ENCODE measurements at regions not wholly inside any gene's neighbourhood (a gene's known extent, or its start where the extent isn't known, plus 50 kb on each side); places are given as distances from the start of the nearest gene placed in this dataset.
"Not testable (repeated sequence)": the region's sequence is repeated elsewhere in the genome, so short reads cannot be mapped to it uniquely, and the experiment has no call there.

DNA sequence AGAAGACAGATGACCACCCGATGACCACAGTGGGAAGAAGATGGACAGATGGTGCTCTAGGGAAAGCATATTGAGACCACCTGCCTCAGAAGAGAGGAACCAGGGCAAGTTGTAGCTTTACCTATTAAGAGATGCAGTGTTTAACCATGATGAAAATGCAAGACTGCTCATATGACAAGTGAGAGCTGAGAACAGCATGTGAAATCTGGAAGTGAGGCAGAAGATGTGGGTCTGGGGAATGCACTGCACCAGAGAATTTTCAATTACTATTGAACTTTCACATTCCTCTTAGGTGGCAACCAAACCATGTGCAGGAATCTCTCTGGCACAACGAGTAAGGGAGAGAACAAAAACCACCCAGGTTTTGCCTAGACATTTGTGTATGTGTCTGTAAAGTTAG, 184.8 kb upstream of the CRIM1 start:
- no peaks in the 10 kb centered on the region for H3K9me3 ChIP-seq (ENCODE audit: control insufficient read depth, low read length)
- H3K27ac ChIP-seq (ENCODE audit: insufficient read depth, low read depth, low read length, poor library complexity, severe bottlenecking) = no peak overlapping the region
- 47 to 48% methylated on average over 2 of the region's 2 CpGs for WGBS, 2 experiments
- H3K36me3 ChIP-seq (ENCODE audit: control insufficient read depth, insufficient read depth, low read length) = no peaks in the 10 kb centered on the region
- H3K27me3 ChIP-seq (ENCODE audit: control insufficient read depth, insufficient read depth, low read length, poor library complexity, severe bottlenecking) = no peaks in the 10 kb centered on the region
- no peaks in the 10 kb centered on the region for H3K4me1 ChIP-seq (ENCODE audit: control insufficient read depth, insufficient read depth, low read length)
- H3K4me3 ChIP-seq (ENCODE audit: insufficient read depth, low read depth, low read length) = no peak overlapping the region

DNA sequence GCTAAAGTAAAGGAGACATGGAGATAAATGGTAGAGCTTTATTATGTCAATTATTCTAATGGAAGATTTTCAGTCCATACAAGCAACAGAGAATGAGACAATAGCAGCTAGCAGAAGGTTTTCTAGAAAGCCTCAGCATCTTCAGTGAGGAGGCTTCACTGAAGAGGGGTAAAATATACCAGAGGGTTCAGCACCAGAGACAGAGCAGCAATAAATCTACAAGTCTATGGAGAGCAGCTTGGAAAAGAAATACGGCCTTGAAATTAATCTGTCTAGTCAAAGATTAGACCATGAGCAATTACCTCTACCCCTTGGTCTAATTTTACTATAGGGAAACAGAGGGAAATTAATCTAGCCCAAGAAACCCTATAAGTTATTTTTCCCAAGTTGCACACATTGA, 185.7 kb upstream of the CRIM1 start:
- Histone ChIP-seq H3K36me3 (ENCODE audit: control insufficient read depth, insufficient read depth, low read length) (no peaks in the 10 kb centered on the region), H3K4me3 (ENCODE audit: insufficient read depth, low read depth, low read length) (no peak overlapping the region), H3K27ac (ENCODE audit: insufficient read depth, low read depth, low read length, poor library complexity, severe bottlenecking) (no peak overlapping the region), H3K27me3 (ENCODE audit: control insufficient read depth, insufficient read depth, low read length, poor library complexity, severe bottlenecking) (no peaks in the 10 kb centered on the region), H3K4me1 (ENCODE audit: control insufficient read depth, insufficient read depth, low read length) (no peaks in the 10 kb centered on the region), H3K9me3 (ENCODE audit: control insufficient read depth, low read length) (no peaks in the 10 kb centered on the region)
- WGBS, 2 experiments = 79 to 100% methylated on average over 1 of the region's 1 CpG

DNA sequence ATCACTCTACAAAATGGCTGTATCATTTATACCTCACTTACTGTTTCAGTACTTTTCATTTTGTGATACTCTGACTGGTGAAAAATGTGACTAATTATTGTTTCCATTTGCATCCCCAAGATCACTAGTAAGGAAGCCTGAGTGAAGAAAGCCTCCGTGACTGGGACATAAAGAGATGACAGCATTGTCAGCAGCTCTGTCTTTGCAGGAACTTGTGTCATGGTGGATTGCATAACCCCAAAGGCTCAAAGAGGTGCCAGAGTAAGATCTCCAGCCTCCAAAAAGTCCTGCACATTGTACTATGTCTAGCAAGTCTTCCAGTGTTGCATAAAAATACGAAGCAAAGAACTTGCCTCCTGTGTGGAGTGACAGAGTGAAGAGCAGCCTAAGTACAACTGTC, 187.5 kb upstream of the CRIM1 start:
- H3K9me3 ChIP-seq (ENCODE audit: control insufficient read depth, low read length) = no peaks in the 10 kb centered on the region
- H3K4me1 ChIP-seq (ENCODE audit: control insufficient read depth, insufficient read depth, low read length) = no peaks in the 10 kb centered on the region
- WGBS, 2 experiments = 95 to 96% methylated on average over 2 of the region's 2 CpGs
- H3K36me3 ChIP-seq (ENCODE audit: control insufficient read depth, insufficient read depth, low read length) = no peaks in the 10 kb centered on the region
- no peak overlapping the region for H3K27ac ChIP-seq (ENCODE audit: insufficient read depth, low read depth, low read length, poor library complexity, severe bottlenecking)
- H3K4me3 ChIP-seq (ENCODE audit: insufficient read depth, low read depth, low read length) = no peak overlapping the region
- H3K27me3 ChIP-seq (ENCODE audit: control insufficient read depth, insufficient read depth, low read length, poor library complexity, severe bottlenecking) = no peaks in the 10 kb centered on the region

DNA sequence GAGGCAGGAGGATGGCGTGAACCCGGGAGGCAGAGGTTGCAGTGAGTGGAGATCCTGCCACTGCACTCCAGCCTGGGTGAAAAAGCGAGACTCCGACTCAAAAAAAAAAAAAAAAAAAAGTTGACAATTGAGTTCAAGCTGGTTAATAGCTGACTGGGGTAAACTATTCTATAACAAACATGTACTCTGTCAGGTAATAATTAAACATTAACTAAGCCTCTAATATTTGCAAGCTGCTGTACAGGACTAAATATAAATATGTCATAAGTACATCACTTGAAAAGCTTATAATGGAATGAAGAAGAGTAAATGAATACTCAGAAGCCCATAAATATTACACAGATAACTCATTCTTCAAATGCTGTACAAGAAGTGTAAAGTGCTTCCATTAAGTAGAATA, 190.4 kb upstream of the CRIM1 start:
- Histone ChIP-seq H3K36me3 (ENCODE audit: control insufficient read depth, insufficient read depth, low read length) (no peaks in the 10 kb centered on the region), H3K4me1 (ENCODE audit: control insufficient read depth, insufficient read depth, low read length) (no peaks in the 10 kb centered on the region), H3K27ac (ENCODE audit: insufficient read depth, low read depth, low read length, poor library complexity, severe bottlenecking) (no peak overlapping the region), H3K9me3 (ENCODE audit: control insufficient read depth, low read length) (no peaks in the 10 kb centered on the region), H3K27me3 (ENCODE audit: control insufficient read depth, insufficient read depth, low read length, poor library complexity, severe bottlenecking) (no peaks in the 10 kb centered on the region), H3K4me3 (ENCODE audit: insufficient read depth, low read depth, low read length) (no peak overlapping the region)
- WGBS, 2 experiments = 92 to 100% methylated on average over 2 of the region's 4 CpGs

GRCh38 chr2:36163520-36164254, 191.9 kb upstream of the CRIM1 start:
- H3K27ac ChIP-seq (ENCODE audit: insufficient read depth, low read depth, low read length, poor library complexity, severe bottlenecking) = no peak overlapping the region
- no peaks in the 10 kb centered on the region for H3K27me3 ChIP-seq (ENCODE audit: control insufficient read depth, insufficient read depth, low read length, poor library complexity, severe bottlenecking)
- no peak overlapping the region for H3K4me3 ChIP-seq (ENCODE audit: insufficient read depth, low read depth, low read length)
- 98 to 100% methylated on average over 3 of the region's 3 CpGs for WGBS, 2 experiments
- no peaks in the 10 kb centered on the region for H3K9me3 ChIP-seq (ENCODE audit: control insufficient read depth, low read length)
- H3K36me3 ChIP-seq (ENCODE audit: control insufficient read depth, insufficient read depth, low read length) = no peaks in the 10 kb centered on the region
- no peaks in the 10 kb centered on the region for H3K4me1 ChIP-seq (ENCODE audit: control insufficient read depth, insufficient read depth, low read length)

DNA sequence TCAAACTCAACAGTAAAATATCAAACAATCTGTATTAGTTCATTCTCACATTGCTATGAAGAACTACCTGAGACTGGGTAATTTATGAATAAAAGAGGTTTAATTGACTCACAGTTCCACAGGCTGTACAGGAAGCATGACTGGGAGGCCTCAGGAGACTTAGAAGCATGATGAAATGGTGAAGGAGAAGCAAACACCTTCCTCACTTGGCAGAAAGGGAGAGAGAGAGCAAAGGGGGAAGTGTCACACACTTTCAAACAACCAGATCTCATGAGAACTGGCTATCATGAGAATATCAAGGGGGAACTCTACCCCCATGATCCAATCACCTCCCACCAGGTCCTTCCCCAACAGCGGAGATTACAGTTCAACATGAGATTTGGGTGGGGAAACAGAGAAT, 198.5 kb upstream of the CRIM1 start:
- not testable (repeated sequence) for H3K4me3 ChIP-seq (ENCODE audit: insufficient read depth, low read depth, low read length); H3K36me3 ChIP-seq (ENCODE audit: control insufficient read depth, insufficient read depth, low read length); H3K4me1 ChIP-seq (ENCODE audit: control insufficient read depth, insufficient read depth, low read length); H3K27me3 ChIP-seq (ENCODE audit: control insufficient read depth, insufficient read depth, low read length, poor library complexity, severe bottlenecking); H3K27ac ChIP-seq (ENCODE audit: insufficient read depth, low read depth, low read length, poor library complexity, severe bottlenecking); H3K9me3 ChIP-seq (ENCODE audit: control insufficient read depth, low read length)
- 100% methylated on average over 1 of the region's 1 CpG for WGBS, 2 experiments

- Histone ChIP-seq H3K4me1 (ENCODE audit: control insufficient read depth, insufficient read depth, low read length) (no peaks in the 10 kb centered on the region), H3K27ac (ENCODE audit: insufficient read depth, low read depth, low read length, poor library complexity, severe bottlenecking) (no peak overlapping the region), H3K9me3 (ENCODE audit: control insufficient read depth, low read length) (no peaks in the 10 kb centered on the region), H3K27me3 (ENCODE audit: control insufficient read depth, insufficient read depth, low read length, poor library complexity, severe bottlenecking) (no peaks in the 10 kb centered on the region), H3K4me3 (ENCODE audit: insufficient read depth, low read depth, low read length) (no peak overlapping the region), H3K36me3 (ENCODE audit: control insufficient read depth, insufficient read depth, low read length) (no peaks in the 10 kb centered on the region)
- 92 to 93% methylated on average over 2 to 3 of the region's 4 CpGs for WGBS, 2 experiments
These were observed 207.7 kb upstream of the CRIM1 start for GRCh38 chr2:36147670-36148390.

DNA sequence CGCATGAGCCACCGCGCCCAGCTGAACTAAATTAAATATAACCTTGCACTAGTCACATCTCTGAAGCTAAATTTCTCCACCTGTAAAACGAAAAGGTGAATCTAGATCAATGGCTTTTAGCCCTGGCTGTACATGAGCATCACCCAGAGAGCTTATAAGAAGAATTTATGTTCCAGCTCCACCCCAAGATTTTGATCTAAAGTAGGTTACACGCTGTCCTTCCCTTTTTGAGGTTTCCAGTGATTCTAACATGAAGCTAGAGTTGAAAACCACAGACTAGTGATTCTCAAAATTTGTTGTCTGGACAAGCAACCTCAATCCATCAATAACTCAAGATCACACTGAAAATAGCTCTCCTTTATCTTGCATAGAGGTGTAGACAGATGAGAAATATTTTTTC, 208.8 kb upstream of the CRIM1 start:
- 94 to 99% methylated on average over 5 of the region's 5 CpGs for WGBS, 2 experiments
- no peak overlapping the region for H3K27ac ChIP-seq (ENCODE audit: insufficient read depth, low read depth, low read length, poor library complexity, severe bottlenecking)
- H3K27me3 ChIP-seq (ENCODE audit: control insufficient read depth, insufficient read depth, low read length, poor library complexity, severe bottlenecking) = no peaks in the 10 kb centered on the region
- H3K9me3 ChIP-seq (ENCODE audit: control insufficient read depth, low read length) = no peaks in the 10 kb centered on the region
- no peaks in the 10 kb centered on the region for H3K4me1 ChIP-seq (ENCODE audit: control insufficient read depth, insufficient read depth, low read length)
- H3K36me3 ChIP-seq (ENCODE audit: control insufficient read depth, insufficient read depth, low read length) = no peaks in the 10 kb centered on the region
- no peak overlapping the region for H3K4me3 ChIP-seq (ENCODE audit: insufficient read depth, low read depth, low read length)

DNA sequence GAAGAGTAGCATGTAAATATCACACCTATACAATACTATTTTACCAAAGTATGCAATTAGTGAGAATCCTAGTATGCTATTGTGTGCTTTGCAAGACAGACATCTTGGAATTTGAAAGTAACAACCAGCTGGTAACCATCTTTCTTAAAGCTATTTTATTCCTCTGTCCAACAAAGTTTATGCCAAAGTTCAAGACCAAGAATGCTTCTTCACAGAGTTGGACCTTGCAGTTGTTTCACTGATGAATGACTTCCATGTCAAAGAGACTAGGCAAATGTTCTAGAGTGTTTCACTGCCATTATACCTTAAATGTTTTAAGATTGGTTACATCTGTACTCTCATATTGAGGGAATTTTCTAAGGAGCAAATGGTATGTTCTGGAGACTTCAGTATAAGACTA, 215.2 kb upstream of the CRIM1 start:
- Histone ChIP-seq H3K27me3 (ENCODE audit: control insufficient read depth, insufficient read depth, low read length, poor library complexity, severe bottlenecking) (no peaks in the 10 kb centered on the region), H3K36me3 (ENCODE audit: control insufficient read depth, insufficient read depth, low read length) (no peaks in the 10 kb centered on the region), H3K9me3 (ENCODE audit: control insufficient read depth, low read length) (no peaks in the 10 kb centered on the region), H3K27ac (ENCODE audit: insufficient read depth, low read depth, low read length, poor library complexity, severe bottlenecking) (no peak overlapping the region), H3K4me1 (ENCODE audit: control insufficient read depth, insufficient read depth, low read length) (no peaks in the 10 kb centered on the region), H3K4me3 (ENCODE audit: insufficient read depth, low read depth, low read length) (no peak overlapping the region)

DNA sequence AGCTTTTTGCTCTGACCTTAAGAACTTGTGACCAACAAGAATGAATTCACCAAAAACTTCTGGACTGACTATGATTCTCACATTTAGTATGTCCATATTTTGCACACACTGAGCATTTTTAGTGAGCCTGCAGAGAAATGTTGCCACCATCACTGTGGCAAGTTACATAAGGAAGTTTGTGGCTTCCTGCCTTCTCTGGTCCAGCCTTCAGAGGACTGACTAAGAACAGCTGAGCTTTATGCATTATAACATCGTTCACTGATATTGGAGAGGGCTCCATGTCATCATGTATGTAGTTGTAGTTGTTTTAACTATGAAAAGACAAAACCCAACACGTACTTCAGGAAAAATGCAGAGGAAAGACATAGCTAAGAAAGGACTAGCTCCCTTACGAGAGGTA, 218.0 kb upstream of the CRIM1 start:
- Histone ChIP-seq H3K36me3 (ENCODE audit: control insufficient read depth, insufficient read depth, low read length) (no peaks in the 10 kb centered on the region), H3K9me3 (ENCODE audit: control insufficient read depth, low read length) (no peaks in the 10 kb centered on the region), H3K4me1 (ENCODE audit: control insufficient read depth, insufficient read depth, low read length) (no peaks in the 10 kb centered on the region), H3K27me3 (ENCODE audit: control insufficient read depth, insufficient read depth, low read length, poor library complexity, severe bottlenecking) (no peaks in the 10 kb centered on the region), H3K27ac (ENCODE audit: insufficient read depth, low read depth, low read length, poor library complexity, severe bottlenecking) (no peak overlapping the region), H3K4me3 (ENCODE audit: insufficient read depth, low read depth, low read length) (no peak overlapping the region)
- WGBS, 2 experiments = 87 to 92% methylated on average over 3 of the region's 3 CpGs

Data from ectodermal cell (in vitro differentiated cells).